GOT3 (cell line): ENCODE measurements at regions not wholly inside any gene's neighbourhood (a gene's known extent, or its start where the extent isn't known, plus 50 kb on each side); places are given as distances from the start of the nearest gene placed in this dataset.

ENCODE experiments used
- DNase-seq: peaks from one replicate; lab custom pipeline; 2025; ENCODE audit warnings: mixed read lengths; lab: John Stamatoyannopoulos, UW

GRCh38 chr4:27514711-27515110 is 654.1 kb downstream of the STIM2 start:
- no peak for DNase-seq

DNA sequence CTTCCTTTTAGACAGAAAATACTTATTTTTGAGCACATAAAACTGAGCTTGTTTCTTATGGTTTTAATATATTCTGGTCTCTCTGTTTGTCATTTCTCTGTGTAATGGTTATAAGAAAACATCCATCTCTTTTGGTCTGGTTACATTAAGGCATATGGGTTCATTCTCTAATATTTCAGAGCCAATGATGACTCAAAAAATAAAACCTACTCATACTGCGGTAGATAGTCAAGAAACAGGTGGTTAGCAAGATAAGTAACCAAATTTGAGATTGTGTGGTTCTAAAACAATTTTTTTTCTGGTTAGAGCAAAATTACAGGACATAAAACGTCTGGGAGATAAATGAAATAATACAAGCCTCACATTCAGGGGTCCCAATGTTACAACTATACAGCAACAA is 654.5 kb downstream of the STIM2 start:
- DNase-seq, result no peak

DNA sequence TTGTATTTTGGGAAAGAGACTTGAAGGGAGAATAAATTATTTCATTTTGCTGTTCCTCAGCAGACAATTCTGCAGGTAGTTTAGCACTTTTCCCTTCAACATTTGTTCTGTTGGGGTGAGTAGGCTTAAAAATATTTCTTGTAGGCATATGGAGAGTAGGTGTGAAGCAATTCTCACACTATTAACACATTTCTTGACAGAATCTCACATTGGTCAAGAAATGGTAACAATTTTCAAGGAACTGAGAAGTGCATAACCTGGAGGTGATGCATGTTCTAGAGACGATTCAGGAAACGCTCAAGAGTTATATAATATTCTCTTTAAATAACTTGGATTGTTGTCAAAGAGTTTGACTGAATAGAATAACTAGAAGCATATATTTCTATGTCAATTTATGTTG is 658.2 kb downstream of the STIM2 start:
- no peak for DNase-seq

DNA sequence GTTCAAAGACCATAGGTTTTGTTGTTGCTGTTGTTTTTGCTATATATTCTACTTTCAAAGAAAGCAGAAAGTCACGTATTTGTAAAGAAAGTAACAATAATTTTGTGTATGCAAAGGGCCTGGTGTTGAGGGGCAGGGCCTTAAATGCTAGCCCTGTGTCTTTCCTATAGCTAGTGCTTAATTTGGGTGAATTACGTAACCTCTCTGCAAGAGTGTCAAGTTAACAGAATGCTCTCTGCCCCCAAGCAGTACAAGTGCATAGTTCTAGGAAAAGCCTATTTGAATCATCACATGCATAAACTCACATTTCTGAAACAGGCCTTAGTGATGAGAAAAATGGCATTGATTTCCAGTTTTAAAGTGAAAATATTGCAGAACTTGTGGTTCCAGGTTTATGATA is 663.6 kb downstream of the STIM2 start:
- DNase-seq, result no peak

DNA sequence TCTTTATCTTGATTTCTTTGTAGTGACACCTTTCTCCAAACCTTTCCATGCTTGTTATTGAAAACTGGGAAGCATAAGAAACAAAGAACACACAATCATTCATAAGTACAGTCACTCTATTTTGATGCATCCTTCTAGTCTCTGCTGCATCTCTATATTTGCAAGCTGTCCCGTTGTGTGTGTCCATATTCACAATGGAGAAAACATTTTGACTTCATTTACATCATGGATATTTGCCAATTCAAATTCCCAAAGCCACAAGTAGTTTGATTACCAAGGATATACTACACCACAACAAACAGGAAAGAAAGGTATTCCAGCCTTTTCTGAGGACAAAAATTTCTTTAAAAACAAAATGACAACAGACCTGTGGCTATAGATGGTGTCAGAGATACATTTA is 673.8 kb downstream of the STIM2 start:
- DNase-seq, result no peak

DNA sequence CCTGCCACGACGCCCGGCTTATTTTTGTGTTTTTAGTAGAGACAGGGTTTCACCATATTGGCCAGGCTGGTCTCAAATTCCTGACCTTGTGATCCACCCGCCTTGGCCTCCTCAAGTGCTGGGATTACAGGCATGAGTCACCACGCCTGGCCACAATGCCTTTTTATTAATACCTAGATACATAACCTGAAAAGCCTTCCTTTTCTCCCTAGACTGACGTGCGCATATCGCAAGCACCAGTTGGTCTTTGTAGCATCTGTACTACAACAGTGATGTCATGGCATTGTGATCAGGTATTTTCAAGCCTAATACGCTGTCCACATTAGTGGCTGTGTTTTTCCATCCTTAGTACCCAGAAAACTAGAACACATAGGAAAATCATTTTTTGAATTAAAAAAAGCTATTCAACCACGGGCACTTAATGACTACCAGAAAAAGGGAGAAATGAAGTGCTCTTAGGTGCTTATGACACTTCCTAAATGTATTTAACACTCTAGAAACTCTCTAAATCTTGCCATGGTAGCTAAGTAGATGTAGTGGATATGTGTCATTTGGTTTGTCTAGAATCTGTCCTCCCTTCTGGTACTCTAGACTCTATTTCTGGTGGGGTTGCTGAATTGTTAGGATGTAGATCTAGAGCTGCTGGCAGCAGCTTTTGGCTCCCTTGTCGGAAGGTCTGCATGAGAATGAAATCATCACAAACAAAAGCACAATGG is 707.8 kb downstream of the STIM2 start:
- DNase-seq, result no peak

DNA sequence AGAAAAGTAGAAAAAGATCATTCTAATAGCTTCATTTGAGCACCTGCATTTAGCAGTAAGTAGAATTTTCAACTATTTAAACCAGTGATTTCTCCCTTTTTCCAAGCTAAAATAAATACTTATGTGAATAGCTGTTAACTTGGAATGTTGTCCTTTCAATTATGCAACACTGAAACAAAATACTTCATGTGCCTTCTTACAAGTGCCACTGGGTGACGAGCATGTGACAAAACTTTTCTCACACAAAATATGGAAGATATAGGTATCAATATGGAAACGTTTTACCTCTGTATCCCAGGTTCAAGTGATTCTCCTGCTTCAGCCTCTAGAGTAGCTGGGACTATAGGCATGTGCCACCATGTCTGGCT is 708.3 kb downstream of the STIM2 start:
- no peak for DNase-seq

DNA sequence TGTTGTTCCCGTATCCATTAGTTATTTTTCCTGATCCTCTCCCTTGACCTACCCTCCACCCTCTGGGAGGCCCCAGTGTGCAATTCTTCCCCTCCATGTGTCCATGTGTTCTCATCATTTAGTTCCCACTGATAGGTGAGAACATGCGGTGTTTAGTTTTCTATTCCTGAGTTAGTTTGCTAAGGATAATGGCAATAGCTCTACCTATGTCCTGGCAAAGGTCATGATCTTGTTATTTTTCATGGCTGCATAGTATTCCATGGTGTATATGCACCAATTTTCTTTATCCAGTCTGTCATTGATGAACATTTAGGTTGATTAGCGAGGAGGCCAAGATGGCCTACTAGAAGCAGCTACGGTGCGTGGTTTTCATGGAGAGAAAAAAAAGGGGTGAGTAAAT is 714.1 kb downstream of the STIM2 start:
- DNase-seq, result no peak

DNA sequence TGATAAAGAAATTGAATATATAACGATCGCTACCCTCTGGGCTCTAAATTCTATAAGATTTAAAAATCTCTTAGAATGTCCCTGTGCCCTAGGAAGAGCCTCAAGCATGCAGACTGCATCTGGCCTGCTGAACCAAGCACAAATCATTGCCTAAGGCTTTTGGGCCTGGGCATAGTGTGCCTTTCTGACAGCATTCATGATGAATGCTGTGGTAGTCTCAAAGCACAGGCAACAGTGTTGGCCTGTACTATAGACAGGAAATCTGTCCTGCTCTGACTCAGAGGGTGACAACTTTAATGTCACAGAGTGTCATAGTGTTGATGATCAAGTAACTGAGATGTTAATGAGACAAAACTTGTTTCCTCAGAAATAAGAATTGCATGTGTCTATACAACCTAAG is 717.3 kb downstream of the STIM2 start:
- DNase-seq, result no peak

DNA sequence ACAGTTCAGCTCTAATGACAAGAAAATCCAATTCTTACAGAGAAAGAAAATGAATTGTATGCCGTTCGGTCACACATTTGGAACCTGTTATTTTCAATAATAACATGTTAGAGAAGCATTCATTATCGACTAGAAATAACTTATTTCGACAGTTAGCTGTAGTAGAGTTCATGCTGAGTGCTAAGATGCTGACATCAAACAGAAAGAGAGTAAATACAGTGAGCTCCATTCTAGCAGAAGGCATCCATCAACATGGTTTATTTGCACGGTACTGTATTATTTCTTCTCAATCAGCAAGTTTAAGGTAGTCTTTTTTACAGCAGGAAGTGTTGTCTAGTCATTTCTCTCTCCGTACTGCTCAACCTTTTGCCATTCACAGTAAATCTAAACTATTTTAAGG is 732.1 kb downstream of the STIM2 start:
- no peak for DNase-seq

- no peak for DNase-seq
These were observed 734.3 kb downstream of the STIM2 start for GRCh38 chr4:27594922-27595321.

- no peak for DNase-seq
These were observed 735.1 kb downstream of the STIM2 start for GRCh38 chr4:27595571-27596360.

DNA sequence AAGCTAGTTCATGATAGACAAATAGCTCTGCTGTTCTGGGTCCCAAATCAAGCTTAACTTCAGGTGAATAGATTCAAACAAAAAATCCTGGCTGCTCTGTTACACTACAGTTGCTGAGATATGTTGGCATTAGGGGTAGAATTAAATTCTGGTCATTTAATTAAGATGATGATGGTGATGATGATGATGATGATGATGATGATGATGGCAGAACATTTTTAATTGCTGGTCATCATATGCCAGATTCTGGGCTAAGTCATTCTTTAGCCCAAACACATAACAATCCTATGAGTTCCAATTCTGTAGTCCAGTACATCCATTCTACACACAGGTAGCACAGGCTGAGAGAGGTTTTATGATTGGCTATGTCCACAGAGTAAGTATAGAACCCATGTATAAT is 741.5 kb downstream of the STIM2 start:
- DNase-seq, result no peak

DNA sequence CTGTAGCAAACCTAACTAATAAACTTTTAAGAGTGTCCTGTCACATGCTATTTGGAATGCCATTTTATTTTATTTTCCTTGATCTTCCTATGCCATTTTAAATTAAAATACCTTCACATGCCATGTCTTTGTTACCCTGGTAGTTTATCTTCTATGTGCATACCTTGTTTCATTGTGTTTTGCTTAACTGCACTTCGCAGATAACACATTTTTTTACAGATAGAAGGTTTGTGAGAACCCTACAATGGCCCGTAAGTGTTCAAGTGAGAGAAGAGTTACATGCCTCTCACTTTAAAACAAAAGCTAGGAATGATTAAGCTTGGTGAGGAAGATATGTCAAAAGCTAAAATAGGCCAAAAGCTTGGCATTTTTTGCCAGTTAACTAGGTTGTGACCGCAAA is 744.1 kb downstream of the STIM2 start:
- DNase-seq, result no peak

- DNase-seq, result no peak
These were observed 755.5 kb downstream of the STIM2 start for GRCh38 chr4:27616166-27616565.

DNA sequence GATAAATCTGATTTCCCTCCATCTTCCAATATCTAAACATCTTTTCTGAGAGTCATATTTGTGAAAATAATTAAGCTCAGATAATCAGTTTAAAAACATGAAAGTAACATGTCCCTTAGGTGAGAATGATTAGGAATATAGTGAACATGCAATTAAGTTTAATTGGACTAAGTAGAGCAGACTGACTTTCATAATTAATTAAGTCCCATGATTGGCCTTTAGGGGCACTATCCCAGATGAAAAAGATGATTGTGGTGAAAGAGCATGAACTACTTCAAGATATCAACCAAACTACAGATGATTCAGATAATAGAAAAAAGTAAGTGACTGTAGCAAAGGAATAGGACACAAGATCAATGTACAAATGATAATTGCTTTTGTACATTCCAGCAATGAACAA is 758.8 kb downstream of the STIM2 start:
- DNase-seq, result no peak

- DNase-seq, result no peak
These were observed 760.2 kb downstream of the STIM2 start for GRCh38 chr4:27620886-27621285.

- DNase-seq, result no peak
These were observed 764.1 kb downstream of the STIM2 start for GRCh38 chr4:27624749-27625148.

DNA sequence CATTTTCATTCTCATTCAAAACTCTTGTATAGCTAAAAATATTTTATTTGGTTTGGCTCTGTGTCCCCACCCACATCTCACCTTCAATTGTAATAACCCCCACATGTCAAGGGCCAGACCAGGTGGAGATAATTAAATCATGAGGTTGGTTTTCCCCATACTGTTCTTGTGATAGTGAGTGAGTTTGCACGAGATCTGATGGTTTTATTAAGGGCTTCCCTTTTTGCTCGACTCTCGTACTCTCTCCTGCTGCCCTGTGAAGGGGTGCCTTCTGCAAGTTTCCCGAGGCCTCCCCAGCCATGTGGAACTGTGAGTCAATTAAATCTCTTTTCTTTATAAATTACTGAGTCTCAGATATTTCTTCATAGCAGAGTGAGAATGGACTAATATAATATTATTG is 768.0 kb downstream of the STIM2 start:
- DNase-seq, result no peak

DNA sequence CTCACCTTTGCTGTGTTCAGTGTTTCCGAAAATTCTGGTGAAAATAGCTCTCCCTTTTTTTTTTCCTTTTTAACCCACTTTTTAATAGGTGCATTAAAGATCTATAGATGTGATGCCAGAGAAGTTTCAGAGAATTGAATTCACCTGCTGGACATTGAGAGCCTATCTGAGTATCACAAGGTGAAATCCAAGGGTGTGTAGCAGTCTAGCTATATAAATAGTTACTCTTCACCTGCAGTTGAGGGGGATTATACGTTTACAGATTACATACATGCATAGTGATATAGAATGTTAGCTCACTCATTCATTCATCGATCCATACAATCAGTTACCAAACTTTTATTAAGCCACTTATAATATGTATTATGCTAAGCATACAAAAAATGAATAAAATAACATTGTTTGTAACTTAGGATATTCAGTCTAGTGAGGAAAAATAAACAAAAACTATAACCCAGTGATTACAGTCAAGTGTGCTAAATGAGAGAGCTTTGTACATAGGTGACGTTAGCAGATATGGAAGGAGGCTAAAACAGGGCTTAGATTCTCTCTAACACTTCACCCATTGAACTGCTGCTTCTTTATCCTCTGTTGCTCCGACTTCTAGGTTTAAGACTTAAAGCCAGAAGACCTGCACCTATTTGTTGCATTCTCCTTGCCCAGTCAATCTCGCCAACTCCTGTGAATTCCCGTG is 769.0 kb downstream of the STIM2 start:
- no peak for DNase-seq

DNA sequence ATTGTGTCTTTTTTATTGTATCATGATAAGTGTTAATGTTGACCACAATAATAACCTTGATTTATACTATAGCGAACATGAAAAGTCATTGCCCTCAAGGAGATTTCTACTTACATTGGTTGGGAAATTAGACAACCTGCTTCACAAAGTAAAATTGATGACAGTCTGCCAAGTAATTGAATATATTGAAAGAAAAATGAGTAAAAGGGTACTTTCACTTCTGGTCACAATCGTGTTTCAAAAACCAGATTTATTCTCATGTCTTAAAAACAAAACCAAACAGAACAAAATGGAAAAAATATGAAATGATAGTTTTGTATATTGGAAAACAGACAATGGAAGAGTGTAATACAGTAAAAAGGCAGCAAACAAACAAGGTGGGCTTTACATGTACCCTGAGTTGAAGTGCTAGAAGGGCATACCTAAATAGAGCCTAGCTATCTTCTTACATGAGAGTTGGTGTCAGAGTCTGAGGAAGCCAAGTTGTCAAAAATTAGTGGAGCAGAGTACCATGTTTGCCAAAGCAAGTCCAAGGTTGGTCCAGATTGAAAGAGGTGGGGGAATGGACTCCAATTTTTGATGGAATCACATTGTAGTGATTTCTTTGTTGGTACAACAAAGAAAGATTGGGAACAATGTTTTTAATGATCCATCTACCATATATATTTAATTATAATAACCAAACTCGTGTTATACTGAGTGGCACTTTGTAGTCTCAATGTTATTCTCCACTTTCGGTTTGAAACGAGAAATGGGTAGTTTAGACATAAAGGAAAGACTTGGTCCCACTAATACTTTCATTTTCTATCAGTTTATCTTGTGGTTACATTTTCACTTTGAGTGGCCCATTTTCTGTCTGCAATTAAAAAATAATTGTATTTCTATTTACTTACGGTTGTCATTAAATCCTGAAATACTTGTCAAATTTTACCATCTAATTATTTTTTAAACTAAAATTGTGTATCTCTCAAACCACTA is 775.6 kb downstream of the STIM2 start:
- no peak for DNase-seq
